D721Med (cell line): ENCODE measurements at regions not wholly inside any gene's neighbourhood (a gene's known extent, or its start where the extent isn't known, plus 50 kb on each side); places are given as distances from the start of the nearest gene placed in this dataset.

Experiments
- DNase-seq: peaks from one replicate; pipeline ENCODE4 v3.0.0; 2011; ENCODE audit warnings: low spot score; ENCODE audit not compliant: insufficient read length
- FAIRE-seq: peaks from 2 replicates; lab custom pipeline; 2011; peaks lifted over from hg19 to GRCh38; lab: Jason Lieb, UNC
- TF ChIP-seq, protein P1 (sequence below): IDR thresholded peaks from 2 replicates; pipeline ENCODE4 v1.5.1; 2012; ENCODE audit warnings: mild to moderate bottlenecking, control low read depth; ENCODE audit not compliant: insufficient read depth; ENCODE audit errors: missing control alignments

DNA sequence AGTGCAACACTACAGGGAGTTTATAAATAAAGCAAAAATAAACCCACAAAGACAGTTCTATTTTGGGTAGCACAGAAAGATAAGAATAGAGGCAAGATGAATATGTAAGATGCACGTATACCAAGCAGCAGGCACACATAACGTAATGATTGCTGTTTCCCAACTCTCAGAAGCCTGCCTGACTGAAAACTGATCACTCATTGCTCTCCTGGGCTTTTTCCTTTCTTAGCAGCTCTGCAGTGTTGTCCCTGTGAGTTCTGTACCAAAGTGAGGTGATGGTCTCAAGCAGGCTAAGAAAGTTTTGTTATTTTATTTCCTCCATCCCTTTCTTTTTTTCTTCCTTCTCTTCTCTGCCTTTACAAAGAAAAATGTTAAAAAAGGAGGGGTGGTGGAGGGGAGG, 522.0 kb upstream of the MAN1A1 start:
- DNase-seq: no peak
- no peak for FAIRE-seq
- TF ChIP-seq, protein P1, sequence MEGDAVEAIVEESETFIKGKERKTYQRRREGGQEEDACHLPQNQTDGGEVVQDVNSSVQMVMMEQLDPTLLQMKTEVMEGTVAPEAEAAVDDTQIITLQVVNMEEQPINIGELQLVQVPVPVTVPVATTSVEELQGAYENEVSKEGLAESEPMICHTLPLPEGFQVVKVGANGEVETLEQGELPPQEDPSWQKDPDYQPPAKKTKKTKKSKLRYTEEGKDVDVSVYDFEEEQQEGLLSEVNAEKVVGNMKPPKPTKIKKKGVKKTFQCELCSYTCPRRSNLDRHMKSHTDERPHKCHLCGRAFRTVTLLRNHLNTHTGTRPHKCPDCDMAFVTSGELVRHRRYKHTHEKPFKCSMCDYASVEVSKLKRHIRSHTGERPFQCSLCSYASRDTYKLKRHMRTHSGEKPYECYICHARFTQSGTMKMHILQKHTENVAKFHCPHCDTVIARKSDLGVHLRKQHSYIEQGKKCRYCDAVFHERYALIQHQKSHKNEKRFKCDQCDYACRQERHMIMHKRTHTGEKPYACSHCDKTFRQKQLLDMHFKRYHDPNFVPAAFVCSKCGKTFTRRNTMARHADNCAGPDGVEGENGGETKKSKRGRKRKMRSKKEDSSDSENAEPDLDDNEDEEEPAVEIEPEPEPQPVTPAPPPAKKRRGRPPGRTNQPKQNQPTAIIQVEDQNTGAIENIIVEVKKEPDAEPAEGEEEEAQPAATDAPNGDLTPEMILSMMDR: no peak

DNA sequence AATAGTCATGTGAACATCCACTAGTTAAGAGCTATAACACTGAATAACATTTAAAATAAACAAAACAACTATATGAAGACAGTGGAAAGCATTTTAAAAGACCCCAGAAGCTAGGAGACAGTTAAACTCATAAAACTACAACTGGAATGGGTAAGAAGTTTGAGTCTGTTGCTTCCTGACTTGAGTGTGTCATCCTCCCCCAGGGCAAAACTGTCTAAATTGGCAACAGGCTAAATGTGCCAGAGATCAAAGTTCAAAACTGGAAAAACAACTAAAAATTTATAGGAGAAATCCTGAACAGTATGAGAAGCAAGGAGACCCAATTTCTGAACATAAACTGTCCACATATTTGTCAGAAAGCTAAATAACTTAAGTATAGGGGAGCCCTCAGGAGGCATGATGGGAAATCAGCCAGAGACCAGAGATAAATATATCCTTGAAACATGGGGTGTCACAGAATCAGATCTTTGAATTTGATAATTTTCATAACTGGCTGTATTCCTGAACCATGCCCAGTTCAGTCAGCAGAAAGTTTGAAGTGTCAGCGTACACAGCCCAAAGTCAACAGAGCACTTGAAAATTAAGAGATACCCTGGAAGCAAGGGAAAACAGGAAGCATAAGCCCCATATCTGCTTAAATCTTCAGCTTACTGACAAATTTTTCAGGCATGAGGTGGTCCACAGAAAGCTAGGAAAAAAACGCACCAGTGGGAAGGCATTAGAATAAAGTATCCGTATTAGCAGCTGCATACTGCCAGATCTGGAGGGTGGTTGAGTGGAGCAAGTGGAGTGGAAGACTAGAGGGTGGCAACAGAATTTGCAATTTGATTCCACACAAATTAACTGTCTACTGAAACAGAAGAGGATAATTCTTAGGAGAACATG, 516.1 kb upstream of the MAN1A1 start:
- DNase-seq (no peak), FAIRE-seq (no peak)
- TF ChIP-seq, protein P1: no peak

DNA sequence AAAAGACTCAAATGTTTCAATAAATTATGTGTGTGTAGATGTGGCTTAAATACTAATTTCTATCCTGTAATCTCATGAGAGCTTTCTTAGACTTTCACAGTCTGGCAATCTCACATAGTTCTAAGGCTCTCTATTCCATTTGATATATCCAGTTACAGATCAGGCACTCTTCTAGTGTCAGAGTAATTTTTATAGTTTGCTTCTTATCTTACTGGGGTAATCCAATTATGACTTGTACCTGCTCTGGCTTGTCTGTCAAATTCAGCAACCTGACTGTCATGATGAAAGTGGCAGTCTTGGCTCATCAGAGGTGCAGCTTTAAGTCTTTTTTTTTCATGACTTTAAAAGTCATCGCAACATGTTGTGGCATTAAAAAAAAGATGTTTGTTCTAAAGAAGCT, 513.2 kb upstream of the MAN1A1 start:
- no peak for FAIRE-seq
- TF ChIP-seq, protein P1: no peak
- DNase-seq: no peak

DNA sequence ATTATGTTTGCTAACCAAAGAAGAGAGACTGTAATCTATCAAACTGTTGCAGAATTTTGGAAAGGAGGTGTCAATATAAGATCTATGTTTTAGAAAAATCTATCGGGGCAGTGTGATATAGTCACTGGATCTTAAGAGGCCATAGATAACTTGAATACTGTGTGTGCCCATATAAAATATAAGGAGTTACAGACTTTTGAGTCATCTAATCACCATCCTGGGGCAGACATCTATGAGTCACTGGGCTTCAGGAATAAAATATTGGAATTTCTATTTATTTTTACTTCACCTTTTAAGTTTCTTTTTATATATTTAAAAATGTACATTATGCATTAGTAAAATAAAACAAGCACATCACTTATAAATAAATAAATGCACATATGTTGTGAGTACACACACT, 509.3 kb upstream of the MAN1A1 start:
- FAIRE-seq: no peak
- no peak for DNase-seq
- TF ChIP-seq, protein P1: no peak

- TF ChIP-seq, protein P1: no peak
- FAIRE-seq (no peak), DNase-seq (no peak)
Observed at GRCh38 chr6:119856136-119856535, 506.6 kb upstream of the MAN1A1 start.

DNA sequence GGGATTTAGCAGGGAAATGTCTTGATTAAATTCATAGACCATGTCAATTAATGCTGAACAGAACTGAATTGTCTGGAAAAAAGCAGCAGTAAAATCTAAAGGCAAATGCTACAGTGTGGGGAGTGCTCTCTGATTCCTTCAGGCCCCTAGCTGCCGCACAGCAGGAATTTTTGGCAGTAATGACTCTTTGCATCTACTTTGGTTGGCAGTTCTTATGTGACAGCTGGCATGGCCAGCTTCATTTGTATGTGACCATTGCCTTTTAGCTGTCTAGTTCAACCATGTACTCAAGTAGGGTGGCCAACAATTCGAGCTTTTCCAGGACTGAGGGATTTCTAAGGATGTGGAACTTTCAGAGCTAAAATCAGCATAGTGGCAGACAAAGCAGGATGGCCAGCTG, 499.1 kb upstream of the MAN1A1 start:
- DNase-seq (no peak), FAIRE-seq (no peak)
- TF ChIP-seq, protein P1: no peak

- no peak for FAIRE-seq
- no peak for DNase-seq
- TF ChIP-seq, protein P1: no peak
Observed at GRCh38 chr6:119845161-119845560, 495.6 kb upstream of the MAN1A1 start.
